Neural progenitor cell (in vitro differentiated cells): ENCODE measurements at regions not wholly inside any gene's neighbourhood (a gene's known extent, or its start where the extent isn't known, plus 50 kb on each side); places are given as distances from the start of the nearest gene placed in this dataset.

Experiments
- EZH2phosphoT487 ChIP-seq: fragments of 200-600 bp; sonication (generic); IDR thresholded peaks from 2 replicates; pipeline ENCODE4 v1.6.1; 2017; ENCODE audit warnings: antibody characterized with exemption
- TF ChIP-seq, protein P1 (sequence below): fragments of 200-600 bp; sonication (generic); IDR thresholded peaks from 2 replicates; pipeline ENCODE4 v1.5.1; 2017; ENCODE audit warnings: antibody characterized with exemption, mild to moderate bottlenecking

DNA sequence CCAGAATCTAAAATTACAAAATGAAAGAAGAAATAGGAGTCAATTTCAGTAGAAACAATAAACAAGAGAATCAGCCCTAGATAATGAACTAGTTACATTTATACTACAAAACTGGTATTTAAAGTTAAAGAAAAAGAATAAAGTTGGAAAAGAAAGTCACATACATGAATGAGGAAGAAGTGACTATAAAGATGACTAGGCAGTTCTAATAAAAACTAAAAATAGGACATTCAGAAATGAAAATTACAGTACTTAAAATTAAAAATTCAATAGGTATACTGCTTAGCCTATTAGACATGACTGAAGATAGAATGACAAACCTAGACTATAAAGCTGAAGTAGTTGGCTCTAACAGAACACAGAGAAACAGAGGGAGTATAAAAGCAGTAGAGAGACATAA is 108.8 kb downstream of the AHR start:
- no peak for TF ChIP-seq EZH2phosphoT487
- TF ChIP-seq, protein P1, sequence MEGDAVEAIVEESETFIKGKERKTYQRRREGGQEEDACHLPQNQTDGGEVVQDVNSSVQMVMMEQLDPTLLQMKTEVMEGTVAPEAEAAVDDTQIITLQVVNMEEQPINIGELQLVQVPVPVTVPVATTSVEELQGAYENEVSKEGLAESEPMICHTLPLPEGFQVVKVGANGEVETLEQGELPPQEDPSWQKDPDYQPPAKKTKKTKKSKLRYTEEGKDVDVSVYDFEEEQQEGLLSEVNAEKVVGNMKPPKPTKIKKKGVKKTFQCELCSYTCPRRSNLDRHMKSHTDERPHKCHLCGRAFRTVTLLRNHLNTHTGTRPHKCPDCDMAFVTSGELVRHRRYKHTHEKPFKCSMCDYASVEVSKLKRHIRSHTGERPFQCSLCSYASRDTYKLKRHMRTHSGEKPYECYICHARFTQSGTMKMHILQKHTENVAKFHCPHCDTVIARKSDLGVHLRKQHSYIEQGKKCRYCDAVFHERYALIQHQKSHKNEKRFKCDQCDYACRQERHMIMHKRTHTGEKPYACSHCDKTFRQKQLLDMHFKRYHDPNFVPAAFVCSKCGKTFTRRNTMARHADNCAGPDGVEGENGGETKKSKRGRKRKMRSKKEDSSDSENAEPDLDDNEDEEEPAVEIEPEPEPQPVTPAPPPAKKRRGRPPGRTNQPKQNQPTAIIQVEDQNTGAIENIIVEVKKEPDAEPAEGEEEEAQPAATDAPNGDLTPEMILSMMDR: no peak
